T-helper 2 cell treated with Interferon-gamma antibody and Interleukin-4, amounts not matched to agents 100 ng/mL and 5 ng/mL, for 36 hours (primary cell): ENCODE measurements at regions not wholly inside any gene's neighbourhood (a gene's known extent, or its start where the extent isn't known, plus 50 kb on each side); places are given as distances from the start of the nearest gene placed in this dataset.
"Not testable (repeated sequence)": the region's sequence is repeated elsewhere in the genome, so short reads cannot be mapped to it uniquely, and the experiment has no call there.

Experiments used
- intact Hi-C: fragments of 100-400 bp; cut with micrococcal nuclease; formaldehyde crosslinking; loops from one replicate; pipeline ENCODE4 v1.15.1; 2023

DNA sequence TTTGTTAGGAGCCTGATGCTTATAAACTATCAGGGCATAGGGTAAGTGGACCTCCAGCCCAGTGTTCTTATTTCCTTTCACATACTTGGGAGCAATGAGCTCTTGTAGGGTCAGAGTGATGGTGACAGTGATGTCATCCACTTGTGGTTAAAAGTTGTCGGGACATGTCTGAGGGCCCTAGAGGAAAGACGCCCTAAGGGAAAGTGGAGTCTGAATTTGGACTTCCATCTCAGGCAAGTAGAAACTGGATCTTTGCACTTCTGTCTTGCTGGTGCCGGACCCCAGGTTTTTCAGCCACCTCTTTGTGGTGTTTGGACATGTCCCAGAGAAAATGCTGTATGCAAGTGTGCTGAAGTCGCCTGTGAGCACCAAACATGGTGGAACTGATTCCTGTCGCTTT is 900.5 kb downstream of the C6orf118 start:
- intact Hi-C loops, result no loop called here

DNA sequence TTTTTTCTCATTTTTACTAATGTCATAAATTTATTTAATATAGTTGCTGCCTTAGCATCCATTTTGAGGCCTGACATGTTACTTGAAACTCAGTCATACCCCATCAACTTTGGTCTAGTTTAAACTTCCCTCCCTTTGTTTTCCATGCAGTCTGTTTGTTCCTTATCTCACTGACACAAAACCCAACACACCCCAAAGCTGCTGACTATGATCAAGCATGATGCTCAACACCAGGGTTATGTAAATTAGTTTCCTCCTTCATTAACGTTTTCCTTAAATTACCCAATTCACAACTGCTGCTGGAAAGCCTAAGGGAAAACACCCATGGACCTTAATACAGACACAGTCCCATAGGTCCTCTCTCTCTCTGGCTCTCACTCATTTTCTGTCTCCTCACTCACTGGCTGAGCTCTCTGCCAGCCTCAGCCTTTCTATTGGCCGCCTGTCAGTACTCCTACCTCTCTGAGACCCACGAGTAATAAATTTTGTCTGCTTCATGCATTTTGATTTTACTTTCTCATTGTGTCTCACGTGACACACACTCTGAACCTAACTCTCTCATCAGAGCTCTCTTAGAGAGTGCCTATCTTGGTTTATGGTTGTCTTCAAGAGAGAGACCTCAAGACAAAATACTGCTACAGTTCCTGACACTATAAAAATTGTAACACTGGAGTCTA is 904.5 kb downstream of the C6orf118 start:
- intact Hi-C loops, result no loop called here

DNA sequence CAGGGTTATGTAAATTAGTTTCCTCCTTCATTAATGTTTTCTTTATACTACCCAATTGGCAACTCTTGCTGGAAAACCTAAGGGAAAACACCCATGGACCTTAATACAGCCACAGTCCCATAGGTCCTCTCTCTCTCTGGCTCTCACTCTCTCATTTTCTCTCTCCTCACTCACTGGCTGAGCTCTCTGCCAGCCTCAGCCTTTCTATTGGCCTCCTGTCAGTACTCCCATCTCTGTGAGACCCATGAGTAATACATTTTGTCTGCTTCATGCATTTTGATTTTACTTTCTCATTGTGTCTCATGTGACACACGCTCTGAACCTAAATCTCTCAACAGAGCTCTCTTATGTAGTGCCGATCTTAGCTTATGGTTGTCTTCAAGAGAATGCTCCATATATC is 907.5 kb downstream of the C6orf118 start:
- intact Hi-C loops, result no loop called here

DNA sequence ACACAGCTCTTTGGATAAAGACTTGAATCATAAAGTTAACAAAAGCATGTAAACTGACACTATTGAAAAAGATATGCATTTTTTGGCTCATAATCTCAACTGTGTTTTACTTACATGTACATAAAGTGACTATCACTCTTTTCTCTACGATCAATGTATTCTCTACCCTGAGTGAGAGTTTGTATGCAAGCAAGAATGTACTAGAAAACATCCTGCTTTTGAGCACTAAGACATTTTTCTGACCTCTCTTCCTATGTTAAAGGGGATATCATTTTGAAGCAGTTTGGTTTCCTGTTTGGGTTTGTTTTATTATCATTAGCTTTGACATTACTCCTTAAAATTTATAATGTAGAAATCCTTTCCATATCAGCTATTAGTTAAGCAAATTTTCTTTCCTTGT is 910.8 kb downstream of the C6orf118 start:
- intact Hi-C loops, result no loop called here

DNA sequence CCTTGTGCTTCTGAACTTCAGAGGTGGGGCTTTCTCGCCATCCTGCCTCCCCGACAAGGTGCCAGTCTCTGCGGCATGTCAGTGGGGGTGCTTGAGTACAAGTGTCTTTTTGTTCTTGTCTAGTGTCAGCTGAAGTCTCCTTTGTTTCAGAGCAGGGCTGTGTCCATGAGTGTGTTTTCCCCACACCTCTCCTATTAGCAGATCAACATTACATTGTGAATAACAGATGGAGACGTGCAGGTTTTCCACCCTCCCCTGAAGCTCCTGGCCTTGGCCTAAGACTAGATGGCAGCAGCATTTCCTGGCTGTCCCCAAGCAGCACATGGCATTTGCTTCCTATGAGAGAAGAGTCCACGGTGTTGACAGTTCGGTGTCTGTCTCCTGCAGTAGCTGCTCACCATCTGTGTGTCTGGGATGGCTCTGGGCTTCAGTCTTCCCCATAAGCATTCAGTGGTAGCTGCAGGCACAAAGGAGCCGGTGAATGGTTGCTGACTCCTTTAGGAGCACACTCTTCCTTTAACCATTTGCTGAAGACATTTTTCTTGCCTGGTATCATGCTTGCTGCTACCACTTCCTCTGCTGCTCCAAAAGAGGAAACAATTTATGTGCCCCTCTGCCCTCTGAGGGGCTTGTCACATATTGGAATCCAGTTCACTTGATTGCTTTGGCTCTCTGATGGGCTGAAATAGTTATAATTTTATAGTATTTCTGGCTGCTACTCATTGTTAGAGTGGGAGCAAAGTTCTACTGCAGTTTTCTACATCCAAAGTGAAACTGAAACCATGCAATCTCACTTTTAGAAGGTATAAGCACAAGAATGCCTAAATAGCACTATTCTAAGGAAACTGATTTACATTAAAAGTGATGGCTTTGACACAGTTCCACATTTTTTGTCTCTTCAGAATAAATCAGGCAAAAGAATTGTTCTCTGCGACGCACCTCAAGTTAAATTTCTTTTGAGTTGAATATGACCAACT is 913.0 kb downstream of the C6orf118 start:
- intact Hi-C loops, result no loop called here

DNA sequence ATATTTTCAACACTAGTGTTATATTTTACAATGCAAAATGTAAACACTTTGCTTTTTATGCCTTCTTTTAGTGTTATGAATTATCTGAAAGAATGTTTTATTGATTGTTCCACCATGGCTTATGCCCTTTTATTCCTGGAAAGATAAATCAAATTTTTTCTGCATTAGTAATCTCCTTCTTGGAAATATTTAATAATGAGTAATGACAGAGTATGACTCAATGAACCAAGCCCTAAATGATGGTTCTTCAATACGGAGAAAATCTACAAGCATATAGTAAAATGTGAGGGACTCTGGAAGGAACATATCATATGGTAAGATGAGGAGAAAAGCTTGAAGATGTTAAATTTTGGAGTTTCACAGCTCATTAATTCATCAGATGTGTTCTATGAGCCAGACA is 929.6 kb downstream of the C6orf118 start:
- intact Hi-C loops, result no loop called here

DNA sequence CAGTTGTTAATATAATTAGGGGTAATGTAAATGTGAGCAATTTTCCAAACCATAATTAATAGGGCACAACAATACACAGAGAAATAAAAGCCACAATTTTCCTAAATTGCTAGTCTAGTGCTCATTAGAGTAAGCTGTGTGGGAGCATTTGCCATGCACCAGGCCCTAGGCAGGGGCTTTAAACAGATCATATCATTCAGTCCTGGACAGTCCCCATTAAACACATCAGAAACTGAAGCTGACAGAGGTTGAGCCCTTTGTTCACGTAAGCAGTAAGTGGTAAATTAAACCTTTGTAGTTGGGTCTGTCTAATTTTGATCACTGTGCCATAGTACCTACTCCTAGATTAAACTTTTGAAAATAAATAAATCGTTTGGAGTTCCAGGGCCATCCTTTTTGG is 931.1 kb downstream of the C6orf118 start:
- intact Hi-C loops, result no loop called here

DNA sequence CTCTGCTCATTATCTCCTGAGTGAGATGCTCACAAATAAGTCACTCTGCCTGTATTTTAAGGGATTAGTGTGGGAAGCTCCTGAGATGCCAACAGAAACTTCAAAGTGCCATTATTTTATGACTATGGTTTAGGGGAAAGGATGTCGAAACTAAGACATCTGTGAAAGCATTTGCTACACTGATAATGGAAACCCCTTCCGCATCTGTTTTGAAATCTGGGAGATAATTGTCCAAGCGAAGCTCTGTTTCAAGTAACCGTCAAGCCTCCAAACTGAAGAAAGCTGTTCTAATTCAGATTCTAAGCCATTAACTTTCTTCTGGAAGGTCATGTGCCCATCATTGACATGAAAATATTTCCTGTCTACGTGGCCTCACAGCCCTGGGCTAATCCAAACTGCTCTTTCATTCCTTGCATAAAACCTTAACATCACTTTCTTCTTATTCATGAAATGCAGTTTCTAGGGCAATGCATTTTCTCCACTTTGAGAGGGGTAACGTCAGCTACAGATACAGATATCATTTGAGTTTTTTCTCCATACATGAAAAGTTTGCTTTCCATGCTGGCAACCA is 932.0 kb downstream of the C6orf118 start:
- intact Hi-C loops, result no loop called here

DNA sequence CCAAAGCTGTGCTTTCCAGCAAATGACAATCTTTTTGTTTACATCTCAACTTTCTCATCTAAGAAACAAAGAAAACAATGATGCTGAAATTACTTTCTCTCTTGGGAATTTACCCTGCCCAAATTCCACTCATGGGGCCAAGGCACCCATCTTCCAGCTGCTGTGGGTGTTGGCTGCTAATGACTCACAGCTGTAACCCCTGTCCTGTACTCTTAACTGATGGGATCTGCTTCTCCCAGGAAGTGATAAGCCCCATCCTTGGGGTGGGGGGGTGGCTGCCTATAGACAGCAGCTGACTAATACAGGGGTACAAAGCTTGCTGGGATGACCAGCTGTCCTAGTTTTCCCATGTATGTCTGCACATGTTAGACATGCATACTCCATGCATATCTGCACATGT is 938.6 kb downstream of the C6orf118 start:
- intact Hi-C loops, result no loop called here

DNA sequence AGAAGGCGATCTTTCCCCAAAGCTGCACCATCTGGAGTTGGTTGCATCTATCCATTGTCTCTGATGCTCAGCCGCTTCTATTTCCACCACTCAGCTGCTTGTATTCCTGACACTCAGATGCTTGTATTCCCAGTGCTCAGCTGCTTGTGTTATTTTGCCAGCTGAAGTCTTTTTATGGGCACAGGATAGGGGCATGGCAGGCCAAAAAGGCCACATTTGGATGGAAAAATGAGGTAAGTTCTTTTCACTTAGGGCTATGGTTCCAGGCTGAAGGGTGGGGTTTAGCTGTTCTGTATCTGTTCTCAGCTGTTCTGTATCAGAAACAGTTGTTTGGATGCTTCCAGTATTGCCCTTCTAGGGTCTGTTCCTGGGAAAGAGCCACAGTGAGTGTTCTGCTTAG is 944.9 kb downstream of the QKI start:
- intact Hi-C loops, result no loop called here

DNA sequence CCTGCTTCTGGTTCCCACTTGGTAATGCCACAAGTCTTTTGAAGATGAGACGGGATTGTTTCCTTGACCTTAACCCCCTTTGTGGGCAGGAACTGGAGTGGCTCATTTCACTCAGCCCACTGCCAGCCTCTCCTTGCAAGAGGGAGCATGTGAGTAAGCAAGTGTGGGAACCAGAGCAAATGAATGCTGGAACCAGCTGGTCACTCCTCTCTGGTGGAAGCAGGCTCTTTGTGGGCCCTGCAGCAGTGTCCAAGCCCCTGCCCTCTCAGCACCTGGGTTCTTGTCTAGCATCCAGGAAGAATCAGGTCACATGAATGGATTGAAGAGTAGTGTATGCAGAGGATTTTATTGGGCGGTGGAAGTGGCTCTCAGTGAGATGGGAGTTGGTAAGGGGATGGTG is 944.5 kb downstream of the QKI start:
- intact Hi-C loops, result no loop called here

DNA sequence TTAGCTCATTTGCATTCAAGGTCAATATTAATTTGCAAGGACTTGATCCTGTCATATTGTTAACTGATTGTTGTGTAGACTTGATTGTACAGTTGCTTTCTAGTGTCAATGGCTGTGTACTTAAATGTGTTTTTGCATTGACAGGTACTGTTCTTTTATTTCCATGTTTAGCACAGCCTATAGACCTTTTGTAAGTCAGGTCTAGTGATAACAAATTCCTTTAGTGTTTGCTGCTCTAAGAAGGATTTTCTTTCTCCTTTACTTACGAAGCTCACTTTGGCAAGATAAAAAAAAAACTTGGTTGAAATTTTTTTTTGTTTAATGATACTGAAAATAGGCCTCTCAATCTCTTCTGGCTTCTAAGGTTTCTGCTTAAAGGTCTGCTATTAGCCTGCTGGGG is 942.3 kb downstream of the QKI start:
- intact Hi-C loops, result no loop called here

DNA sequence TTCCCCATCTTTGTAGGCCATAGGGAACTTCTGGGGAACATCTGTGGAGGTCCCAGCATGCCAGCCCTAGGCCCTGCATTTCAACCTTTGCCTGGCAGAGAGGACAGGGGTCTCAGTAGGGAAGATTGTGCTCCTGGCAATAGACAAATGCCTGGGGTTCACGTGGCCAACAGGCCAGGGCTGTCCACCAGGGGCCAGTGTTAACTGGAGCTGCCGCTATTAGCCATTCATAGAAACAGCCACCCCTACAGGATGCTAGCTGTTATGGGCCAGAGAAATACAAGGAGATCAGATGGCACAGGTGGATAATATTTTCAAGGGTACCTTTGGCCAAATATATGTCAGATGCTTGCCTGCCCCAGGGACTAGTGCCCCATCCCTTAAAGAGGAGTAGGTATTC is 932.9 kb downstream of the QKI start:
- intact Hi-C loops, result no loop called here

DNA sequence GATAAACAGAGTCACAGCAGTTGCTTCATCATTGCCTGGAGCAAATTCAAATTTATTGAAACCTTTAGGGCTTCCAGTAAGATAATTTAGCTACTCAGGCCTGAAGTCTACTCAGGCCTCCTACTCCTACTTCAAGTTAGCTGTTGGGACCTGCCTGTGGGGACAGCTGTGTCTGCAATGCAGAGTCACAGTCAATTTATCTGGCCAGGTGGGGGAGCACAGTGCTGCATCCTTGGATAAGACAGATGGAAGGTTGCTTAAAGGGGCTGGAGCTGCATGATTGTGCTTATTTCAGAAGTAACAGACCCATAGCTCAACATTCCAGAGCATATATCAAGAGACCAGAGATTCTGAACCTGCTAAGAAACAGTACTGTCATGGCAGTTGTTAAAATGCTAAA is 932.1 kb downstream of the QKI start:
- intact Hi-C loops, result no loop called here

DNA sequence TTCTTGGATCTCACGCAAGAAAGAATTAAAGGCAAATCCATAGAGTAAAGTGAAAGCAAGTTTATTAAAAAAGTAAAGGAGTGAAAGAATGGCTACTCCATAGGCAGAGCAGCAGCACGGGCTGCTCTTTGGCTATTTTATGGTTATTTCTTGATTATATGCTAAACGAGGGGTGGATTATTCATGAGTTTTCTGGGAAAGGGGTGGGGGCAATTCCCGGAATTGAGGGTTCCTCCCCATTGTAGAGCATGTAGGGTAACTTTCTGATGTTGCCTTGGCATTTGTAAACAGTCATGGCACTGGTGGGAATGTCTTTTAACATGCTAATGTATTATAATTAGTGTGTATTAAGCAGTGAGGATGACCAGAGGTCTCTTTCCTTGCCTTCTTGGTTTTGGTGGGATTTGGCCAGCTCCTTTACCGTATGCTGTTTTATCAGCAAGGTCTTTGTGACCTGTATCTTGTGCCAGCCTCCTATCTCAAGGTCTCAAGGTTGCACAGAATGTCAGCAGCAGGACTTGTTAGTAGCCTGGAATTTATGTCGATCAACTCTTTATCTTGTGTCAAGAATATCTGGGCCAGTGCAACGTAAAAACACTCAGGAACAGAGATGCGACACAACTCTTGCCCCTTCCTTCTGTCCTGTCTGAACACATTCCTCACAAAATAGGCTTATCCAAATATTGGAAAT is 931.4 kb downstream of the QKI start:
- intact Hi-C loops, result no loop called here

DNA sequence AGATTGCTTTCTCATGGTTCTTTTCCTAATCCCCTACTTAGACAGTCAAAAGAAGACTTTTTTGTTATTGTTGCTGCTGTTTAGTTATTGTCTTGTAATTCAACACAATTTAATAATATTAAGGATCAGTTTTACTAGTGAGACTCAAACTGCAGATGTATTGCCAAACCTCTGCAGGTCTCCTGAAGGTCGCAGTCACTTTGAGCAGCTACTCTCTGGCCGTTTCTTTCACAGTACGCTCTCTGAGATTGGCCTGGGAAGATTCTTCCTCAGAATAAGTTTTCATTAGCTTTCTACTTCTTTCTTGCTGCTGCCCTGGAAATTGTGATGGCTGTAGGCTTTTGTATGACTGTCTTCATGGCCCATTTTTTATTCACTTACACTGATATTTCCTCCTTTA is 930.8 kb downstream of the QKI start:
- intact Hi-C loops, result no loop called here

DNA sequence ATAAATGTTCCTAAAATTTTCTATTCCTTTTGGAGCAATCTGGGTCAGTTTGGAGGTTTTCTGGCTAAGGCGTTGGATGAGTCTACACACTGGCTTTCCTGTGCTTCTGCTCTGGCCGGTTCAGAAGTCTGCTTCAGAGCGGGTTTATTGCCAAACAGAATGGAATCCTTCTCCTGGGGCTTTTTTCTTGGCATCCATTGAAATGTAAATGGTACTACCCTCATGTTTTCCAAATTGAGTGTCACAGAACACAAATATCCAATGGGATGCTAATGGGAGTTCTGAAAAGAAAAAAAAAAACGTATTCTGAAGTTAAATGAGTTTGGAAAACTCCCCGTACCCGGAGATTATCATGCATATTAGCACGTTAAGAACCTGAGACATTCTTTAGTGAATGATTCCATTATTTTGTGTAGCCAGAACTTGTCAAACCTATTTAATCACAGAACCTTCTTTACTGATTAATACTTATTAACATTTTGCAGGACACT is 930.3 kb downstream of the QKI start:
- intact Hi-C loops, result no loop called here

DNA sequence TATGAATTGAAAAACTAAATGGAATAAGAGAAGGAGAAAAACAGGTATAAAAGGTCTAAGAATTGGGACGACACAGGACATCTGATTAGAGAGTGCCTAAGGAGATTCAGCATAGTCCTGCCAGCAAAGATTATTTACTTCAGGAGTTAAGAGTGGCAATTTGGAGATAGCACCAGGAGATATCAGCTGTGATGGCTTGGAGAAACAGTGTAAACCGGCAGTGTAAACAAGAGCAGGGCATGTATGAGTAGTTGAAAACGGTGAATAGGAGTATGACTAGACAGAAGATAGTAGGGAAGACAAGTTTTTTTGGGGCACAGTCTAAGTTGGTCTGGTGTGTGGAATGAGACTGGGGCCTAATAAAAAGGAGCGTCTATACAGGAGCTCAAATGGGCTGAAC is 924.9 kb downstream of the QKI start:
- intact Hi-C loops, result not testable (repeated sequence)

DNA sequence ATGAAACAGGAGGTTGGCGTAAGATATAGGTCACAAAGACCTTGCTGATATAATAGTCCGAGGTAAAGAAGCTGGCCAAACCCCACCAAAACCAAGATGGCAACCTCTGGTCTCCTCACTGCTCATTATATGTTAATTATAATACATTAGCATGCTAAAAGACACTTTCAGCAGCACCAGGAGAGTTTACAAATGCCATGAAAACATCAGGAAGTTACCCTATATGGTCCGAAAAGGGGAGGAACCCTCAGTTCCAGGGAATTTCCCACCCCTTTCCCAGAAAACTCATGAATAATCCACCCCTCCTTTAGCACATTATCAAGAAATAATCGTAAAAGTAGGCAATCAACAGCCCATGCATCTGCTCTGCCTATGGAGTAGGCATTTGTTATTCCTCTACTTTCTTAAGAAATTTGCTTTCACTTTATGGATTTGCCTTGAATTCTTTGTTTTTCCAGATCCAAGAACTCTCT is 923.4 kb downstream of the QKI start:
- intact Hi-C loops, result no loop called here

DNA sequence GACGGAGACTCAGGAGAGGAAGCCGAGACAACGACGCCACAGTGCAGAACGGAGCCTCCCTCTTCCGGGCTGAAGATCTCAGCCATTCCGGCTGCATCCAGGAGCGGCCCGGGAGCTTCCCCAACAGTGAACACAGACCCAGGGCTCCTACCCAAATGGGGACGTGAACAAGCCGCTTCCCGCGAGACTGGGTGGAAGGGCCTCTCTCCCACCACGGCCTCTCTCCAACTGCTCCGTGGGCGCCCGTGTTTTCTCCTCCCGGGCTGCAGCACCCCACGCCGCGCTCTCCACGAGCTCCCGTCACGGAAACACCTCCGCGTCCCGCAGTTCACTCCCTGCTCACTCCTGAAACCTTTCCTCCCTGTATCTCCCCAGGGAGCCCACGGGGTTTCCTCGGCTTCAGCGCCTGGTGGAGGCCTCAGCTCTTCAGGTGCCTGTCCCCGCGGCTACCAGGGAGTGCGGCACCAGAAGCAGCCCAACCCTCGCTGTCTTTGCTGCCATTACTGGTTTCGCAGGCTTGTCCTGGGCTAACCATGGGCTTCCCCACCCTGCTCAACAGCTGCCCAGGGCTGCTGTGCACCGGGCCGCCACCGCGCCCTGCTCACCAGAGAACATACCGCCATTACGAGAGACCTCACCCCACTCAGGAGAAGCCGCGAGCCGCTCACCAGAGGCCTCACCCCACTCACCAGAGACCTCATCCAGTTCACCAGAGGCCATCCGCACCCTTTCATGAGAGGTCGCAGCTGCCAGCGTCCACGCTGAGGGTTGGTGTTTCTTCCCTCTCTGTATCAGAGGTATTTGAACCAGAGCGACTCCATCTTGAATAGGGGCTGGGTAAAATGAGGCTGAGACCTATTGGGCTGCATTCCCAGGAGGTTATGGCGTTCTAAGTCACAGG is 922.8 kb downstream of the QKI start:
- intact Hi-C loops, result no loop called here

DNA sequence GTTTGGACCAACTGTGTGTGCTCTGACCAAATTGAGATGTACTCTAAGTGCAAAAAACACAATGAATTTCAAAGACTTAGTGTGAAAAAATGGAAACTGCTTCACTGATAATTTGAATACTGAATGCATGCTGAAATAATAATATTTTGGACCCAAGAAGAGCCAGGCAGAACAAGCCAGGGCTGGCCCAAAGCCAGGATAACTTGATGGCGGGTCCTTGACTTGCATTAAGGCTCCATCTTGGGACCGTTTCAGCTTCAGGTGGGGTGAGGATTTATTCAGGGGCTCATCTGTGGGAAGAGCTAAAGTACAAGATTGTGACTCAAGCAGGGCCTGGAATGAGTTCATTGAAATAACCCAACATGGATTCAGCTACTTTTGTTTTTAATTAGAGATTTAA is 921.9 kb downstream of the QKI start:
- intact Hi-C loops, result no loop called here
